ENCODE measurements at regions not wholly inside any gene's neighbourhood (a gene's known extent, or its start where the extent isn't known, plus 50 kb on each side); places are given as distances from the start of the nearest gene placed in this dataset.
"Not testable (repeated sequence)": the region's sequence is repeated elsewhere in the genome, so short reads cannot be mapped to it uniquely, and the experiment has no call there.

GRCh38 chr2:175624211-175624761, 377.8 kb downstream of the LNPK start:
- no peak for DNase-seq (ENCODE audit: extremely low read depth, low read depth)

GRCh38 chr2:175621821-175622220, 380.2 kb downstream of the LNPK start:
- no peak for DNase-seq (ENCODE audit: extremely low read depth, low read depth)

- DNase-seq (ENCODE audit: extremely low read depth, low read depth): no peak
These were observed 382.0 kb downstream of the LNPK start for GRCh38 chr2:175620106-175620505.

GRCh38 chr2:175619179-175620045, 382.7 kb downstream of the LNPK start:
- DNase-seq (ENCODE audit: extremely low read depth, low read depth): no peak

- no peak for DNase-seq (ENCODE audit: extremely low read depth, low read depth)
These were observed 389.8 kb downstream of the LNPK start for GRCh38 chr2:175612280-175612679.

GRCh38 chr2:175606010-175606841, 395.8 kb downstream of the LNPK start:
- DNase-seq (ENCODE audit: extremely low read depth, low read depth): no peak

GRCh38 chr2:175605640-175606009, 396.4 kb downstream of the LNPK start:
- no peak for DNase-seq (ENCODE audit: extremely low read depth, low read depth)

- DNase-seq (ENCODE audit: extremely low read depth, low read depth): no peak
These were observed 400.1 kb downstream of the LNPK start for GRCh38 chr2:175601969-175602368.

GRCh38 chr2:175599966-175600831, 401.9 kb downstream of the LNPK start:
- no peak for DNase-seq (ENCODE audit: extremely low read depth, low read depth)

GRCh38 chr2:175597286-175597685, 404.8 kb downstream of the LNPK start:
- DNase-seq (ENCODE audit: extremely low read depth, low read depth): no peak

- no peak for DNase-seq (ENCODE audit: extremely low read depth, low read depth)
These were observed 406.9 kb downstream of the LNPK start for GRCh38 chr2:175595139-175595538.

- DNase-seq (ENCODE audit: extremely low read depth, low read depth): not testable (repeated sequence)
These were observed 408.2 kb downstream of the LNPK start for GRCh38 chr2:175593686-175594525.

- DNase-seq (ENCODE audit: extremely low read depth, low read depth): not testable (repeated sequence)
These were observed 406.7 kb upstream of the ATP5MC3 start for GRCh38 chr2:175588213-175588612.

GRCh38 chr2:175585496-175585895, 404.0 kb upstream of the ATP5MC3 start:
- no peak for DNase-seq (ENCODE audit: extremely low read depth, low read depth)

- DNase-seq (ENCODE audit: extremely low read depth, low read depth): no peak
These were observed 399.1 kb upstream of the ATP5MC3 start for GRCh38 chr2:175580652-175581051.

- no peak for DNase-seq (ENCODE audit: extremely low read depth, low read depth)
These were observed 398.1 kb upstream of the ATP5MC3 start for GRCh38 chr2:175579646-175580045.

GRCh38 chr2:175577368-175577970, 396.0 kb upstream of the ATP5MC3 start:
- no peak for DNase-seq (ENCODE audit: extremely low read depth, low read depth)

- DNase-seq (ENCODE audit: extremely low read depth, low read depth): no peak
These were observed 395.4 kb upstream of the ATP5MC3 start for GRCh38 chr2:175576875-175577274.

GRCh38 chr2:175576270-175576669, 394.8 kb upstream of the ATP5MC3 start:
- DNase-seq (ENCODE audit: extremely low read depth, low read depth): no peak
